Sigmoid colon (tissue), 6 donors: ENCODE measurements at regions not wholly inside any gene's neighbourhood (a gene's known extent, or its start where the extent isn't known, plus 50 kb on each side); places are given as distances from the start of the nearest gene placed in this dataset.

Experiments
- DNase-seq: peaks from one replicate; pipeline ENCODE4 v3.0.0-alpha.2; 2019
- H3K27ac ChIP-seq, 4 donors: fragments of 200-600 bp; sonication (generic); one replicate each; pipeline ENCODE4 v1.5.1; 2016 to 2019; ENCODE audit warnings: mild to moderate bottlenecking in 1 of 4
- H3K27me3 ChIP-seq, 3 donors: fragments of 200-600 bp; sonication (generic); one replicate each; pipeline ENCODE4 v1.5.1; 2019; ENCODE audit warnings: mild to moderate bottlenecking in 1 of 3
- H3K36me3 ChIP-seq, 4 donors: fragments of 200-600 bp; sonication (generic); one replicate each; pipeline ENCODE4 v1.5.1; 2016 to 2019
- H3K4me1 ChIP-seq, 4 donors: fragments of 200-600 bp; sonication (generic); one replicate each; pipeline ENCODE4 v1.5.1; 2017 to 2019
- H3K4me3 ChIP-seq, 4 donors: fragments of 200-600 bp; sonication (generic); one replicate each; pipeline ENCODE4 v1.5.1; 2017 to 2019; ENCODE audit warnings: mild to moderate bottlenecking in 2 of 4, moderate library complexity in 1 of 4
- H3K9me3 ChIP-seq, 4 donors: fragments of 200-600 bp in 3 of 4; sonication (generic) in 3 of 4; one replicate each; pipeline versions ENCODE4 v1.5.1 to v1.6.1; 2013 to 2019
- EP300 ChIP-seq, 4 donors: sonication (generic); formaldehyde crosslinking; IDR thresholded peaks; one replicate each; pipeline ENCODE4 v1.6.1; 2017; ENCODE audit warnings: antibody characterized with exemption in 4 of 4
- POLR2A ChIP-seq, 2 donors: fragments of 450-650 bp; IDR thresholded peaks; one replicate each; pipeline ENCODE4 v1.6.1; 2016; ENCODE audit warnings: antibody characterized with exemption in 2 of 2, mild to moderate bottlenecking in 2 of 2, moderate library complexity in 2 of 2
- POLR2AphosphoS5 ChIP-seq, 4 donors: sonication (generic); formaldehyde crosslinking; IDR thresholded peaks; one replicate each; pipeline ENCODE4 v1.6.1; 2017; ENCODE audit warnings: antibody characterized with exemption in 4 of 4
- WGBS, 2 donors: extraction: QIAGEN DNeasy Blood & Tissue Kit; methylation state at CpG; one replicate each; pipeline ENCODE4 v1.1.7; 2013; 5-methylcytosine and 5-hydroxymethylcytosine counted together
- intact Hi-C: fragments of 100-400 bp; cut with DNase I; formaldehyde crosslinking; loops from one replicate; pipeline ENCODE4 v1.15.1; 2023
- TF ChIP-seq, protein P1 (sequence below), 4 experiments: fragments of 450-650 bp in 3 of 4; fragments of 200-600 bp in 1 of 4; IDR thresholded peaks; one replicate each; pipeline ENCODE4 v1.5.1; 2016 to 2019; ENCODE audit warnings: antibody characterized with exemption in 4 of 4, mild to moderate bottlenecking in 3 of 4, moderate library complexity in 2 of 4
- donor health status: healthy with polysubstance abuse.
- donor health status: healthy.

DNA sequence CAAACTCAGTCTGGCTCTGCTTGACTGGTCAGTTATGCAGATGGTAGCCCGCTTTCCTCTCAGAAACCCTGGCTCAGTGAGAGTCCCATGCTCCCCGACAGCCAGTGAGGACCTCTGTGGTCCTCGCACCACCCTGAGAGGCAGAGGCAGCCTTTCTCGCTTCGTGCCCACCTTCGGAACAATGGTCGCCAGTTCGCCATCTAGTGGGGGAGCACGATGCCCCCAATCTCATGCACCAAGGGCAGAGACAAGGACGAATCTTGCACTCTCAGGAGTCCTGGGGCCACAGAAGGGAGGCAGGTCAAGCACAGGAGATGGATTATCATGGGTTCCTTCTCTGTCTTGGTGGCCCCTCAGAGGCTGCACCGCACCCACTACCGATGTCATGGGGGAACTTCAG is 75.2 kb downstream of the RHCG start:
- 42 to 55% methylated on average over 12 of the region's 12 CpGs for WGBS, 2 donors
- no peak overlapping the region for H3K4me3 ChIP-seq
- H3K4me1 ChIP-seq = peaks cover 0 to 5% (median 0%) of the 10 kb centered on the region in 4 donors
- no peaks in the 10 kb centered on the region for H3K36me3 ChIP-seq
- peaks cover 10 to 64% (median 24%) of the 10 kb centered on the region in 3 donors for H3K27me3 ChIP-seq
- no peak overlapping the region for H3K27ac ChIP-seq
- intact Hi-C loops = no loop called here
- no peaks in the 10 kb centered on the region for H3K9me3 ChIP-seq
- DNase-seq = no peak
- no peak for TF ChIP-seq EP300 (IDR thresholded peaks at IDR 0.05)
- TF ChIP-seq POLR2AphosphoS5 (IDR thresholded peaks at IDR 0.05) = no peak
- TF ChIP-seq POLR2A (IDR thresholded peaks at IDR 0.05) = no peak
- TF ChIP-seq, protein P1, sequence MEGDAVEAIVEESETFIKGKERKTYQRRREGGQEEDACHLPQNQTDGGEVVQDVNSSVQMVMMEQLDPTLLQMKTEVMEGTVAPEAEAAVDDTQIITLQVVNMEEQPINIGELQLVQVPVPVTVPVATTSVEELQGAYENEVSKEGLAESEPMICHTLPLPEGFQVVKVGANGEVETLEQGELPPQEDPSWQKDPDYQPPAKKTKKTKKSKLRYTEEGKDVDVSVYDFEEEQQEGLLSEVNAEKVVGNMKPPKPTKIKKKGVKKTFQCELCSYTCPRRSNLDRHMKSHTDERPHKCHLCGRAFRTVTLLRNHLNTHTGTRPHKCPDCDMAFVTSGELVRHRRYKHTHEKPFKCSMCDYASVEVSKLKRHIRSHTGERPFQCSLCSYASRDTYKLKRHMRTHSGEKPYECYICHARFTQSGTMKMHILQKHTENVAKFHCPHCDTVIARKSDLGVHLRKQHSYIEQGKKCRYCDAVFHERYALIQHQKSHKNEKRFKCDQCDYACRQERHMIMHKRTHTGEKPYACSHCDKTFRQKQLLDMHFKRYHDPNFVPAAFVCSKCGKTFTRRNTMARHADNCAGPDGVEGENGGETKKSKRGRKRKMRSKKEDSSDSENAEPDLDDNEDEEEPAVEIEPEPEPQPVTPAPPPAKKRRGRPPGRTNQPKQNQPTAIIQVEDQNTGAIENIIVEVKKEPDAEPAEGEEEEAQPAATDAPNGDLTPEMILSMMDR (IDR thresholded peaks at IDR 0.05) = no peak

GRCh38 chr15:89419370-89419984 is 76.9 kb downstream of the RHCG start:
- H3K27ac ChIP-seq = no peak overlapping the region
- H3K9me3 ChIP-seq = no peaks in the 10 kb centered on the region
- no peak for DNase-seq
- 21 to 24% methylated on average over 17 of the region's 17 CpGs for WGBS, 2 donors
- H3K27me3 ChIP-seq = peaks cover 13 to 82% (median 40%) of the 10 kb centered on the region in 3 donors
- TF ChIP-seq EP300 (IDR thresholded peaks at IDR 0.05) = no peak
- TF ChIP-seq POLR2AphosphoS5 (IDR thresholded peaks at IDR 0.05) = no peak
- TF ChIP-seq, protein P1 (IDR thresholded peaks at IDR 0.05) = no peak
- no peak for TF ChIP-seq POLR2A (IDR thresholded peaks at IDR 0.05)
- no peaks in the 10 kb centered on the region for H3K36me3 ChIP-seq
- H3K4me3 ChIP-seq = no peak overlapping the region
- H3K4me1 ChIP-seq = peaks cover 0 to 6% (median 0%) of the 10 kb centered on the region in 4 donors
- intact Hi-C loops = no loop called here

DNA sequence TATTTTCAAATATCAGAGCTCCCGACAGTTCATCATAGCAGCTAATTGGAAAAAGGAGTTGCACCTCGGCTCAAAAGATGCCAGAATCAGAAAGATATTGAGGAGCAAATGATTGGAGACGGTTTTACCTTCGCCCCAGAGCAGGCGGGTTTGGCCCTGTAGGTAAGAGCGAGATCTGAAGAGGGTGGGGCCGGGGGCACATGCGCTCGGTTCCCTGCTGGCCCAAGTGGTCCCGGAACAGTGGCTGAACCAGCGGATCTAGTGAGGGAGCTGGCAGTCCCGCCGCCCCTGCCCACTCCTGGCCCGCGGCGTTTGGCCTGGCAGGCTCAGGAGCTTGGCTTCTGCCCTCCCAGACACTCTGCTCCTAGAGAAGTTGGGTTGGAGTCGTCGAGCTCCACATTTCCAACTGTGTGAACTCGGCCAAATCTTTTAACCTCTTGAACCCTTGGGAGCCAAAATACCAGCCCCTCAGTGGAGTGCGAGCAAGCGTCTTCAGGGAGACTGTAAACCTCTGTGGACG is 79.1 kb downstream of the RHCG start:
- peaks cover 16 to 98% (median 57%) of the 10 kb centered on the region in 3 donors for H3K27me3 ChIP-seq

DNA sequence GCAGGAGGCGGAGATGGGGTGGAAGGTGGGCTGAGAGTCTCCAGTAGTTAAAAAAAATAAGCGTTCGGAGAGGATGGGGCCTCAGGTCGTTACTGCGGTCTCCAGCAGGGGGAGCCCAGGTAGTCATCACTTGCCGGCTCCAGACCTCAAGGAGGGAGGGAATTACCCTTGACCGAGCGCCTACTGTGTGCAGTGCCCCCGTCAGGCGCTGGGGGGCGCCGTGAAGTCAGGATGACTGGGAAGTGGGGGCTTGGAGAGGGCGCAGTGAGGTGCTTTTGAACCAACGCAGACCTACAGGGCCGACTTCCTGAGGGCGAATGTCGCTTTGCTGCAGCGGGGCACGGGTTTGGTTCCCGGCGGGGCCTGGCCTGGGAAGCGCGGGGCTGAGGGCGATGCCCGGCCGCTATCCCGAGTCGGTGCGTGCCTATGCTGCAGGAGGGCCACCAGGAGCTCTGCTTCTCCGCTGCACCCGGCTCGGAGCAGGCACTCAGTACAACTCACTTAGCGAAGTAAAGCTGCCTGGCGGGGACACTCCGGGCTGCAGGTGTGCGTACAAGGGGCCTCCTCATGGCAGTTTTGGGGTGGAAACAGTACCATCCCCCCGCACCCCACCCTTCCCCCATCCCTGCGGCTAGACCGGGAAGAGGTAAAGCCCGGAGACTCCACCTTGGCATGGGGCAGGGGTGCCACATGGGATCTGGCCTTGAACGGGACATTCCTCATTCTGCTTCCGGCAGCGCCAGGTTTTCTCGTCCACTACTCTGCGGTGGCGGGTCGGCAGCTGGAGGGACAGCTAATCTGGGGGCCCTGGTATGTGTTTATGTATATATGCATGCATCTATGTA is 79.8 kb downstream of the RHCG start:
- intact Hi-C loops = no loop called here
- Histone ChIP-seq H3K36me3 (no peaks in the 10 kb centered on the region), H3K4me1 (peaks cover 0 to 10% (median 1%) of the 10 kb centered on the region in 4 donors), H3K9me3 (no peaks in the 10 kb centered on the region), H3K27me3 (peaks cover 22 to 99% (median 64%) of the 10 kb centered on the region in 3 donors), H3K4me3 (no peak overlapping the region), H3K27ac (no peak overlapping the region)
- 6 to 10% methylated on average over 47 of the region's 47 CpGs for WGBS, 2 donors
- no peak for TF ChIP-seq POLR2A (IDR thresholded peaks at IDR 0.05)
- TF ChIP-seq, protein P1 (IDR thresholded peaks at IDR 0.05) = peak in 3 of 4 experiments; percentile 40 to 57 (median 46)
- DNase-seq = no peak

More for the DNA sequence above, 79.1 kb downstream of the RHCG start:
- Histone ChIP-seq H3K4me1 (peaks cover 0 to 6% (median 0%) of the 10 kb centered on the region in 4 donors), H3K27ac (no peak overlapping the region), H3K36me3 (no peaks in the 10 kb centered on the region), H3K9me3 (no peaks in the 10 kb centered on the region), H3K4me3 (no peak overlapping the region)
- WGBS, 2 donors = 32 to 51% methylated on average over 22 of the region's 22 CpGs
- intact Hi-C loops = no loop called here
- no peak for DNase-seq
- TF ChIP-seq POLR2AphosphoS5 (IDR thresholded peaks at IDR 0.05) (no peak), POLR2A (IDR thresholded peaks at IDR 0.05) (no peak), EP300 (IDR thresholded peaks at IDR 0.05) (no peak)
- TF ChIP-seq, protein P1 (IDR thresholded peaks at IDR 0.05) = no peak
